GM06990 (cell line): ENCODE measurements at regions not wholly inside any gene's neighbourhood (a gene's known extent, or its start where the extent isn't known, plus 50 kb on each side); places are given as distances from the start of the nearest gene placed in this dataset.

Experiments used
- DNase-seq: peaks from one replicate; pipeline ENCODE4 v3.0.0-alpha.2; 2011; ENCODE audit not compliant: insufficient read length; ENCODE audit errors: extremely low read depth
- H3K27me3 ChIP-seq: replicated peaks from 2 replicates; pipeline ENCODE4 v1.6.0; 2011; ENCODE audit warnings: low read length; ENCODE audit not compliant: control insufficient read depth, insufficient read depth
- H3K36me3 ChIP-seq: 2 replicates; pipeline ENCODE4 v1.5.1; 2011; ENCODE audit warnings: low read length; ENCODE audit not compliant: control insufficient read depth, insufficient read depth
- H3K4me3 ChIP-seq: replicated peaks from 2 replicates; pipeline ENCODE4 v1.5.1; 2011; ENCODE audit warnings: low read depth, mild to moderate bottlenecking, control low read depth, low read length
- CTCF ChIP-seq: IDR thresholded peaks from 2 replicates; pipeline ENCODE4 v1.5.1; 2011; ENCODE audit warnings: low read length, control low read depth, mild to moderate bottlenecking, inconsistent platforms; ENCODE audit not compliant: insufficient read depth, poor library complexity, severe bottlenecking

GRCh38 chr7:156092307-156092706 is 280.0 kb upstream of the SHH start:
- Histone ChIP-seq H3K27me3 (no peaks in the 10 kb centered on the region), H3K4me3 (no peak overlapping the region), H3K36me3 (no peaks in the 10 kb centered on the region)
- TF ChIP-seq CTCF = no peak
- DNase-seq = no peak

- no peak for DNase-seq
- no peak overlapping the region for H3K4me3 ChIP-seq
- no peaks in the 10 kb centered on the region for H3K27me3 ChIP-seq
- no peaks in the 10 kb centered on the region for H3K36me3 ChIP-seq
- no peak for TF ChIP-seq CTCF
Observed at GRCh38 chr7:156091519-156092080, 279.3 kb upstream of the SHH start.

GRCh38 chr7:156090988-156091387 is 278.7 kb upstream of the SHH start:
- DNase-seq = no peak
- Histone ChIP-seq H3K4me3 (no peak overlapping the region), H3K36me3 (no peaks in the 10 kb centered on the region), H3K27me3 (no peaks in the 10 kb centered on the region)
- no peak for TF ChIP-seq CTCF

- Histone ChIP-seq H3K27me3 (no peaks in the 10 kb centered on the region), H3K36me3 (no peaks in the 10 kb centered on the region), H3K4me3 (no peak overlapping the region)
- DNase-seq = no peak
- TF ChIP-seq CTCF = no peak
Observed at GRCh38 chr7:156089222-156089621, 277.0 kb upstream of the SHH start.

GRCh38 chr7:156088115-156088514 is 275.9 kb upstream of the SHH start:
- H3K36me3 ChIP-seq = no peaks in the 10 kb centered on the region
- H3K27me3 ChIP-seq = no peaks in the 10 kb centered on the region
- no peak overlapping the region for H3K4me3 ChIP-seq
- no peak for TF ChIP-seq CTCF
- DNase-seq = no peak
